Subcutaneous abdominal adipose tissue (tissue), 5 donors: ENCODE measurements at regions not wholly inside any gene's neighbourhood (a gene's known extent, or its start where the extent isn't known, plus 50 kb on each side); places are given as distances from the start of the nearest gene placed in this dataset.

Source experiments
- H3K27ac ChIP-seq: one replicate; pipeline ENCODE4 v1.7.0; 2013; ENCODE audit warnings: low read depth, mild to moderate bottlenecking, inconsistent platforms, low read length, moderate library complexity
- H3K27me3 ChIP-seq, 5 donors: one replicate each; pipeline ENCODE4 v1.7.0; 2013; ENCODE audit warnings: low read length in 5 of 5, inconsistent platforms in 1 of 5; ENCODE audit not compliant: control insufficient read depth in 5 of 5, insufficient read depth in 4 of 5
- H3K36me3 ChIP-seq, 5 donors: one replicate each; pipeline ENCODE4 v1.7.0; 2013; ENCODE audit warnings: low read length in 5 of 5; ENCODE audit not compliant: control insufficient read depth in 5 of 5, insufficient read depth in 5 of 5
- H3K4me1 ChIP-seq, 5 donors: one replicate each; pipeline ENCODE4 v1.7.0; 2013; ENCODE audit warnings: low read length in 5 of 5, mild to moderate bottlenecking in 3 of 5, moderate library complexity in 1 of 5; ENCODE audit not compliant: control insufficient read depth in 5 of 5, insufficient read depth in 5 of 5
- H3K4me3 ChIP-seq, 5 donors: one replicate each; pipeline ENCODE4 v1.7.0; 2013; ENCODE audit warnings: low read length in 5 of 5, low read depth in 1 of 5
- H3K9ac ChIP-seq, 5 donors: one replicate each; pipeline ENCODE4 v1.7.0; 2013; ENCODE audit warnings: low read length in 5 of 5, mild to moderate bottlenecking in 4 of 5, moderate library complexity in 3 of 5
- H3K9me3 ChIP-seq, 5 donors: one replicate each; pipeline ENCODE4 v1.7.0; 2013; ENCODE audit warnings: low read length in 5 of 5; ENCODE audit not compliant: control insufficient read depth in 5 of 5
- donor health status: healthy.
- donor health status: healthy.
- donor health status: healthy.
- donor health status: healthy.
- donor health status: healthy.

DNA sequence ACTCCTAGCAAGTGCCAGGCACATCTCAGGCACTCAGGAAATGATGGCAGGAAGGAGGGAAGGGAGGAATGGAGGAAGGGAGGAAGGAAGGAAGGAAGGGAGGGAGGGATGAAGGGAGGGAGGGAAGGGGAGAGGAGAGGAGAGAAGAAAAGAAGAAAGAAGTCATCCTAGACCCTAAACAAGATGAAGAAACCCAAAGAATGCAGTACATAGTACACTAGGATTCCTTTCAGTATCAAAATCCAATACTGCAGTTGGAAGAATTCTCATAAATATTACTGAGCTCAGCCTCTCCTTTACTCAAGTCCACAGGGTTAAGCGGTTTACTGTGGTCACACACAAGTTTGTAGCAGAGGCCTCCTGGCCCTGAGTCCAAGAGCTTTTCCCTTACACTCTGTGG, 155.7 kb upstream of the ETAA1 start:
- H3K9me3 ChIP-seq = no peaks in the 10 kb centered on the region
- H3K4me1 ChIP-seq = no peaks in the 10 kb centered on the region
- H3K36me3 ChIP-seq = no peaks in the 10 kb centered on the region
- no peaks in the 10 kb centered on the region for H3K27me3 ChIP-seq
- H3K27ac ChIP-seq = no peak overlapping the region
- H3K9ac ChIP-seq = no peak overlapping the region
- no peak overlapping the region for H3K4me3 ChIP-seq

DNA sequence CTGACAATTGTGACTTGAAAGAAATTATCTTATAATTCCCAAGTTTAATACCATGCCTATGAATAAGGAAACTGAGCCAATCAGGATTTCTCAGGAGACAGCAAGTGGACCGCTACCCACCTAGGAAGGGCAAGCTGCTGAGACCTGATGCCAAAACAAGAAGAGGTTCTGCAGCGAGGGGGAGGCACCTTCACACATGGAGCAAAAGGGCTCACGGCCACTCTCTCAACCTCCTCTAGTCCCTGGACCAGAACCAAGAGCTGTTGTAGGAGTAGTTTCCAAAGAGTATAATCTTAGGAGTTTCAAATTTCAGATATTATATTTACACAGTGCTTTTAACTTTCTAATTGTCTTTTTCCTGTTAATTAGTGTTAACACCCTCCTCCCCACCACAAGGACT, 154.7 kb upstream of the ETAA1 start:
- no peak overlapping the region for H3K27ac ChIP-seq

DNA sequence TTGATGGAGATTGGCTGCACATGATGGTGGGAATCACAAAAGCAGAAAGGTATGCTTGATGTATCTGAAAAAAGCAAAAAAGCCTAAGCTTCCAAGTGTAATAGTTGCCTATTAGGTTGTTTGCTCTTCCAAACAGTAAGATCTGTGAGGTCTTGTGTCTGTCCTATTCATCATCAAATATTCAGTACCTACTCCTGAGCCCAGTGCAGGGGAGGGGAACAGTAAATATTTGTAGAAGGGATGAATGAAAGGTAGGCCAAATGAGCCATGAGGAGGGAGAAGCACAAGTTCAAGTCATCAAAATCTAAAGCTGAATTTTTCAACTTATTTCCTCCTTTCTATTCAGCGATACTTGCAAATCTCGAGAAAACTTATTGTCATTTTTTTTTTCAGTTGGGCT, 153.2 kb upstream of the ETAA1 start:
- no peaks in the 10 kb centered on the region for H3K4me1 ChIP-seq
- H3K4me3 ChIP-seq = no peak overlapping the region
- no peaks in the 10 kb centered on the region for H3K36me3 ChIP-seq
- no peaks in the 10 kb centered on the region for H3K9me3 ChIP-seq
- no peak overlapping the region for H3K27ac ChIP-seq
- no peak overlapping the region for H3K9ac ChIP-seq
- no peaks in the 10 kb centered on the region for H3K27me3 ChIP-seq

More for the DNA sequence above, 154.7 kb upstream of the ETAA1 start:
- Histone ChIP-seq H3K9ac (no peak overlapping the region), H3K4me3 (no peak overlapping the region), H3K9me3 (no peaks in the 10 kb centered on the region), H3K27me3 (no peaks in the 10 kb centered on the region), H3K4me1 (no peaks in the 10 kb centered on the region), H3K36me3 (no peaks in the 10 kb centered on the region)

DNA sequence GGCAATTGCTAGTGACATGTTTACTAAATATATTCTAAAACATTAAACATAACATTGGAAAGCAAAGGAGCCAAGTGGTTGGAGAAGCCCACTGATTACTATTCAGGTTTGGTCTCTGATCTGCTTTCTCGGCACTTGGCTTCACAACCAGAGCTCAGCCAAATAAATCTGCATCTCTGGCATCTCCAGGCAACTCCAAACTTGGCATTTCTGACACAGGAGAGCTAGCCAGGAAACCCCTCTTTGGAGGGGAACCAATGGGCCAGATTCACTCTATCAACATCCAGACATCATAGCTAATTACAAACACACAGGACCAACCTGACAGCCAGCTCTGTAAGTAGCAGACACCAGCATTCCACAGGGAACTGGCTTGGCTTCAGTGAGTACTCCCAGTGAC, 150.3 kb upstream of the ETAA1 start:
- Histone ChIP-seq H3K4me1 (no peaks in the 10 kb centered on the region), H3K9ac (no peak overlapping the region), H3K27ac (no peak overlapping the region), H3K9me3 (no peaks in the 10 kb centered on the region), H3K27me3 (no peaks in the 10 kb centered on the region), H3K4me3 (no peak overlapping the region), H3K36me3 (no peaks in the 10 kb centered on the region)

DNA sequence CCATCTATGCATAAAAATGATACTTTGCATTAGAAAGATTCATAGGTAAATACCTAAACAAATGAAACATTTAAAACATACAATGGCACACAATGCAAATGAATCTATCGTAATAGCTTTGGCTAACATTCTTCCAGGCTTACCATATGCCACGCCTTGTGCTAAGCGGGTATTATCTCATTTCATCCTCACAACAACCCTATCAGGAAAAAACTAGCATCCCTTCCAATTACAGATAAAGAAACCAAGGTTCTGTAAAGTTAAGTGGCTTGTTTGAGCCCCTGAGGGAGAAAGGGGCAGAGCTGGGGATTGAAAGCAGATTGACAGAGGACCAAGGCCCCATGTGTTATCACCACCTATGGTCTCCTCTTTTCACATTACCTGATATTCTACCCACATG, 145.4 kb upstream of the ETAA1 start:
- no peak overlapping the region for H3K27ac ChIP-seq
- no peaks in the 10 kb centered on the region for H3K36me3 ChIP-seq
- H3K9ac ChIP-seq = no peak overlapping the region
- no peaks in the 10 kb centered on the region for H3K4me1 ChIP-seq
- no peaks in the 10 kb centered on the region for H3K9me3 ChIP-seq
- H3K27me3 ChIP-seq = no peaks in the 10 kb centered on the region
- H3K4me3 ChIP-seq = no peak overlapping the region

DNA sequence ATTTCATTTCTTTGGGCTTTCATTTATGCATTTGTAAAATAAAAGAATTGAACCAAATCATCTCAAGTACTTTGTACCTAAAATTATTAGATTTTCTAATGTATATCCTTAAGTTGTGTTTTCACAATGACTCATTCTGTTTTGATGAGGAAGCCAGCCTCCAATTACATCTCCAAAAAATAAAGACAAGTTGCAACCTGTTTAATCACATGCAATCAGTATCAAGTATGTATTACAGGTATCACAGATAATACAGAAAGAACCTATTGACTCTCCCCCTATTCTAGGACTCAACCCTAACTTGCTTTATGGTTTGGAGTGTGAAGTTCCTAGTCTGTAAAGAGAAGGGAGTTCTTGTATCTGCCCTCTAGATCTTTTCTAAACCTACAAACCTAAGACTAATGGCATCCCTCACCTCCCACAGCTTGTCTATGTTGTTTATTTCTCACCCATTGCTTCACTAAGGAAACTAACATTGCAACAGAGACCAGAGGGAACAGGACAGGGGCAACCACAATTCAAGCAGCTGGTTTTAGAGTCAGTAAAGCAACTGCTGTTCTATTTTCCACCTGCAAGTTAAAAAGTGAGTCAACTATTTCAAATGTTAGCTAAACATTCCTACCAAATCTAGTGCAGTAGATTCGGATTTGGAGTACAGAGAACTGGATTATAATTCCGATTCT, 141.1 kb upstream of the ETAA1 start:
- no peak overlapping the region for H3K4me3 ChIP-seq
- H3K27ac ChIP-seq = no peak overlapping the region
- no peak overlapping the region for H3K9ac ChIP-seq
- no peaks in the 10 kb centered on the region for H3K9me3 ChIP-seq
- no peaks in the 10 kb centered on the region for H3K27me3 ChIP-seq
- H3K36me3 ChIP-seq = no peaks in the 10 kb centered on the region
- H3K4me1 ChIP-seq = no peaks in the 10 kb centered on the region

DNA sequence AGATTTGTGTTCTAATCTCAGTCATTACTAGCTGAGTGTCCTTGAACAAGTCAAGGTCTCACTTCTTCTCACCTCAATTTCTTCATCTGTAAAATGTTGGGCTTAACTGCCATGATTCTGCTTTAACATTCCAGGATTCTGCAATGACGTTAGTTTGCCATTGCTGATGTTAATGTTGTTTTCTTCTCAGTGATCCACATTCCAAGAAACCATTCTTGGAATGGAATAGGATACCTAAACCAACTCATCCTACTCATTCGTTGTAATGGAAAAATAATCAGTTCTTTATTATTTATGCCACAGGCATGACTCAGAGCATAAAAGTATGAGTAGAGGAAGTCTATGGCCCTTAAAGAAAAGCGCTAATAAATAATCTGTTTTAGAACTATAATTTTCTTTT, 140.2 kb upstream of the ETAA1 start:
- no peaks in the 10 kb centered on the region for H3K36me3 ChIP-seq
- H3K27me3 ChIP-seq = no peaks in the 10 kb centered on the region
- no peaks in the 10 kb centered on the region for H3K4me1 ChIP-seq
- no peak overlapping the region for H3K9ac ChIP-seq
- H3K4me3 ChIP-seq = no peak overlapping the region
- H3K27ac ChIP-seq = no peak overlapping the region
- no peaks in the 10 kb centered on the region for H3K9me3 ChIP-seq

DNA sequence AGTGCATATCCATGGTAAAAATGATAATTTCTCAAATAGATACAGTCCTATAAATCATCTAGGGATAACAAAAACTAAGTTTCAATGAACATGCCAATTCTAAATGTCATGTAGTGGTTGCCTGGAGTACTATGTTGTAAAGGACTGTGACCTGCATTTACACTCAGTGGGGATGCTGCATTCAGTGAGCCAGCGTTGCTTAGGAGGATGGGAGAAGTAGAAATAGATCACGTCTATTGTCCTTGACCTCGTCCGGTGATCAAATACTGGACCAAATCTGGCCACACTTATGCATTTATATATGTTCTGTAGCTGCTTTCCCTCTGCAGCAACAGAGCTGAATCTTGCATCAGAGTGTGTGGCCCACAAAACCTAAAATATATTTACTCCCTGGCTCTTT, 139.0 kb upstream of the ETAA1 start:
- H3K36me3 ChIP-seq = no peaks in the 10 kb centered on the region
- no peak overlapping the region for H3K9ac ChIP-seq
- H3K27me3 ChIP-seq = no peaks in the 10 kb centered on the region
- no peaks in the 10 kb centered on the region for H3K4me1 ChIP-seq
- no peak overlapping the region for H3K4me3 ChIP-seq
- no peak overlapping the region for H3K27ac ChIP-seq
- no peaks in the 10 kb centered on the region for H3K9me3 ChIP-seq

DNA sequence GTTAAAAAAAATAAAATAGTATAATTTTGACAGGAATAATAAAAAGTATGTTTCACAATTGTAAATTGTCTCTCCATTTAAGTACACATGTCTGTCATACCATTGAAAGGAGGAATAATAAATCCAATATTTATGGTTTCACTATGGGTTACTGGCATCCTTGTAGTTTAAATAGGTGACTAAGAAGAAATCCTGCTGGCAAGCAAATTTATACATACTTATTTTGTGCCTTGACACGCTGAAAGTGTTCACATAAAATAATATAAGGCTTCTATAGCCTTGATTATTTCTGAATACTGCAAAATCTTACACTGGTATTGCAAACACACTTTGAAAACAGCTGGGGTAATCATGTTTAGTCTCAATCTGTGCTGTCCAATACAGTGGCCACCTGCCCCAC, 138.3 kb upstream of the ETAA1 start:
- no peaks in the 10 kb centered on the region for H3K36me3 ChIP-seq
- H3K27me3 ChIP-seq = no peaks in the 10 kb centered on the region
- H3K9ac ChIP-seq = no peak overlapping the region
- no peak overlapping the region for H3K4me3 ChIP-seq
- H3K27ac ChIP-seq = no peak overlapping the region
- no peaks in the 10 kb centered on the region for H3K4me1 ChIP-seq
- no peaks in the 10 kb centered on the region for H3K9me3 ChIP-seq

DNA sequence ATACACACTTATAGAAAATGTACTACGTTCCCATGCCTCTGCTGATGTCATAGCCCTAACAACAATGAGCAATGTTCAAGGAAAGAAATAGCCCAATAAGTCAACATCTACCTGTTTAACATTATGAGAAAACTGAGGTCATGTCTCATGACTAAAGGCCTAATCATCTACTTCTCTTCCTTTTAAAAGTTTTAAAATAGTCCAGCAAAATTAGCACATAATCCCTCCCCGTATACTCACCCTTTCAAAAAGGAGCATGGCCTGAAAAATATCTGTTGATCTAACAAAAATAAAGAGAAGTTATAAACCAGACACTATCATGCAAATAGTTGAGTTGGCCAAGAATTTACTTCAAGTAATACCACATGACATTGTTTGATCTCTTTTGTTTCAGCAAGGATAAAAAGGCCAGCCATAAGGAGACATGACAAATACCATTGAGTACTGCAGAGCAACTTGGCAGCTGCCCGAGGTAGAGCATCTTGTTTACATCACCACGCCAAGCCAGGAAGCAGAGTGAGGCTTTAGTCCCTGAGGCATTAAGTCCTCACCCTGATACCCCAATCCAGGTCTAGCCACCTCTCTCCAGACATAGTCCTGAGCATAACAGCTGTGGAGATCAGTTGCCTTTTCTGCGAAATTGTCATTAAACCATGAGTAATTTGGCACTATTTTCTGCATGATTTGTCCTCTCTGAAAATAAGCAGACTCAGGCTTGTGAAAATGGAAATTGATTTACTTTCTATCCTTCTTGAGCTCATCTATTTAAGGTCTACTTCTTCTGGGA, 137.4 kb upstream of the ETAA1 start:
- Histone ChIP-seq H3K36me3 (no peaks in the 10 kb centered on the region), H3K4me1 (no peaks in the 10 kb centered on the region), H3K27ac (no peak overlapping the region), H3K9ac (no peak overlapping the region), H3K27me3 (no peaks in the 10 kb centered on the region), H3K9me3 (no peaks in the 10 kb centered on the region), H3K4me3 (no peak overlapping the region)
